ENCODE measurements at regions not wholly inside any gene's neighbourhood (a gene's known extent, or its start where the extent isn't known, plus 50 kb on each side); places are given as distances from the start of the nearest gene placed in this dataset.

GRCh38 chr2:175439416-175439815 is 257.9 kb upstream of the ATP5MC3 start:
- no peak for TF ChIP-seq CTCF (conservative IDR thresholded peaks at IDR 0.05)
- no peak for TF ChIP-seq ZFX (IDR thresholded peaks at IDR 0.05)

Measured in C4-2B (cell line).